ENCODE measurements at regions not wholly inside any gene's neighbourhood (a gene's known extent, or its start where the extent isn't known, plus 50 kb on each side); places are given as distances from the start of the nearest gene placed in this dataset.
A peak's percentile ranks its signal among the peaks of the same experiment; 100 is the strongest.

DNA sequence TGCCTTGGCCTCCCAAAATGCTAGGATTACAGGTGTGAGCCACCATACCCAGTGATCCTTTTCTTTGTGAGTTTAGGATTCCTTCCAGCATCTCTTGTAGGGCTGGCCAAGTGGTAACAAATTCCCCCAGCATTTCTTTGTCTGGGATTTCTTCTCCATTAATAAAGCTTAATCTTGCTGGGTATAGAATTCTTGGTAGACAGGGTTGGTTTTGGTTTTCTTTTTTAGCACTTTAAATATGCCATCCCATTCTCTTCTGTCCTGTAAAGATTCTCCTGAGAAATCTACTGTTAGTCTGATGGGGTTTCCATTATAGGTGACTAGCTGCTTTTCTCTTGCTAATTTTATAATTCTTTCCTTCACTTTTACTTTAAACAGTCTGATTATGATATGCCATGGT lies 173.0 kb upstream of the TOM1L1 start:
- Histone ChIP-seq H3K9me2 (replicated peaks; ENCODE audit: low read depth, low read length) (no peaks in the 10 kb centered on the region), H3K36me3 (ENCODE audit: insufficient read depth, low read length) (no peaks in the 10 kb centered on the region), H4K20me1 (ENCODE audit: insufficient read depth, low read length, poor library complexity, severe bottlenecking) (no peaks in the 10 kb centered on the region), H2AFZ (ENCODE audit: low read length) (no peak overlapping the region), H3K4me2 (ENCODE audit: low read depth, low read length, poor library complexity, severe bottlenecking) (no peak overlapping the region), H3K9me3 (ENCODE audit: insufficient read depth, low read depth, low read length) (peaks cover 7% of the 10 kb centered on the region; the same call in 1 of the 2 replicates), H3K79me2 (ENCODE audit: insufficient read depth, low read length) (no peaks in the 10 kb centered on the region), H3K4me3 (ENCODE audit: low read length, poor library complexity, severe bottlenecking) (no peak overlapping the region), H3K9ac (ENCODE audit: low read depth, low read length, poor library complexity, severe bottlenecking) (no peak overlapping the region), H3K4me1 (ENCODE audit: insufficient read depth, low read length, poor library complexity, severe bottlenecking) (no peaks in the 10 kb centered on the region), H3F3A (ENCODE audit: low read depth) (no peaks in the 10 kb centered on the region), H3K27me3 (ENCODE audit: insufficient read depth, low read length, poor library complexity, severe bottlenecking) (no peaks in the 10 kb centered on the region)
- no peak for TF ChIP-seq EZH2phosphoT487 (IDR thresholded peaks at IDR 0.05; ENCODE audit: borderline replicate concordance)
- TF ChIP-seq, protein P1, sequence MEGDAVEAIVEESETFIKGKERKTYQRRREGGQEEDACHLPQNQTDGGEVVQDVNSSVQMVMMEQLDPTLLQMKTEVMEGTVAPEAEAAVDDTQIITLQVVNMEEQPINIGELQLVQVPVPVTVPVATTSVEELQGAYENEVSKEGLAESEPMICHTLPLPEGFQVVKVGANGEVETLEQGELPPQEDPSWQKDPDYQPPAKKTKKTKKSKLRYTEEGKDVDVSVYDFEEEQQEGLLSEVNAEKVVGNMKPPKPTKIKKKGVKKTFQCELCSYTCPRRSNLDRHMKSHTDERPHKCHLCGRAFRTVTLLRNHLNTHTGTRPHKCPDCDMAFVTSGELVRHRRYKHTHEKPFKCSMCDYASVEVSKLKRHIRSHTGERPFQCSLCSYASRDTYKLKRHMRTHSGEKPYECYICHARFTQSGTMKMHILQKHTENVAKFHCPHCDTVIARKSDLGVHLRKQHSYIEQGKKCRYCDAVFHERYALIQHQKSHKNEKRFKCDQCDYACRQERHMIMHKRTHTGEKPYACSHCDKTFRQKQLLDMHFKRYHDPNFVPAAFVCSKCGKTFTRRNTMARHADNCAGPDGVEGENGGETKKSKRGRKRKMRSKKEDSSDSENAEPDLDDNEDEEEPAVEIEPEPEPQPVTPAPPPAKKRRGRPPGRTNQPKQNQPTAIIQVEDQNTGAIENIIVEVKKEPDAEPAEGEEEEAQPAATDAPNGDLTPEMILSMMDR (conservative IDR thresholded peaks at IDR 0.05; ENCODE audit: low read length): no peak

GRCh38 chr17:54736573-54736972 lies 164.1 kb upstream of the TOM1L1 start:
- Histone ChIP-seq H3K4me2 (ENCODE audit: low read depth, low read length, poor library complexity, severe bottlenecking) (peak overlapping the region; percentile 13), H3F3A (ENCODE audit: low read depth) (no peaks in the 10 kb centered on the region)

GRCh38 chr17:54738496-54738895 lies 162.2 kb upstream of the TOM1L1 start:
- Histone ChIP-seq H3K79me2 (ENCODE audit: insufficient read depth, low read length) (no peaks in the 10 kb centered on the region), H2AFZ (ENCODE audit: low read length) (no peak overlapping the region), H4K20me1 (ENCODE audit: insufficient read depth, low read length, poor library complexity, severe bottlenecking) (no peaks in the 10 kb centered on the region), H3K4me1 (ENCODE audit: insufficient read depth, low read length, poor library complexity, severe bottlenecking) (no peaks in the 10 kb centered on the region), H3F3A (ENCODE audit: low read depth) (no peaks in the 10 kb centered on the region), H3K9me2 (replicated peaks; ENCODE audit: low read depth, low read length) (no peaks in the 10 kb centered on the region; the same call in 1 of the 2 replicates), H3K36me3 (ENCODE audit: insufficient read depth, low read length) (no peaks in the 10 kb centered on the region), H3K27me3 (ENCODE audit: insufficient read depth, low read length, poor library complexity, severe bottlenecking) (no peaks in the 10 kb centered on the region), H3K9ac (ENCODE audit: low read depth, low read length, poor library complexity, severe bottlenecking) (no peak overlapping the region), H3K4me3 (ENCODE audit: low read length, poor library complexity, severe bottlenecking) (no peak overlapping the region), H3K9me3 (ENCODE audit: insufficient read depth, low read depth, low read length) (no peaks in the 10 kb centered on the region), H3K4me2 (ENCODE audit: low read depth, low read length, poor library complexity, severe bottlenecking) (no peak overlapping the region)
- TF ChIP-seq, protein P1 (conservative IDR thresholded peaks at IDR 0.05; ENCODE audit: low read length): no peak
- TF ChIP-seq EZH2phosphoT487 (IDR thresholded peaks at IDR 0.05; ENCODE audit: borderline replicate concordance): no peak

More at GRCh38 chr17:54736573-54736972, 164.1 kb upstream of the TOM1L1 start:
- no peak overlapping the region for H3K9ac ChIP-seq (ENCODE audit: low read depth, low read length, poor library complexity, severe bottlenecking)
- H3K79me2 ChIP-seq (ENCODE audit: insufficient read depth, low read length): no peaks in the 10 kb centered on the region
- TF ChIP-seq, protein P1 (conservative IDR thresholded peaks at IDR 0.05; ENCODE audit: low read length): no peak
- TF ChIP-seq EZH2phosphoT487 (IDR thresholded peaks at IDR 0.05; ENCODE audit: borderline replicate concordance): no peak
- H3K4me1 ChIP-seq (ENCODE audit: insufficient read depth, low read length, poor library complexity, severe bottlenecking): no peaks in the 10 kb centered on the region
- H3K27me3 ChIP-seq (ENCODE audit: insufficient read depth, low read length, poor library complexity, severe bottlenecking): no peaks in the 10 kb centered on the region
- H3K9me2 ChIP-seq (replicated peaks; ENCODE audit: low read depth, low read length): no peaks in the 10 kb centered on the region; the same call in 1 of the 2 replicates
- H4K20me1 ChIP-seq (ENCODE audit: insufficient read depth, low read length, poor library complexity, severe bottlenecking): no peaks in the 10 kb centered on the region
- peak overlapping the region; percentile 17 for H3K4me3 ChIP-seq (ENCODE audit: low read length, poor library complexity, severe bottlenecking)
- no peaks in the 10 kb centered on the region for H3K36me3 ChIP-seq (ENCODE audit: insufficient read depth, low read length)
- H3K9me3 ChIP-seq (ENCODE audit: insufficient read depth, low read depth, low read length): no peaks in the 10 kb centered on the region
- peak overlapping the region; percentile 71; the same call in 1 of the 2 replicates for H2AFZ ChIP-seq (ENCODE audit: low read length)

All from Loucy (cell line).